ENCODE measurements at regions not wholly inside any gene's neighbourhood (a gene's known extent, or its start where the extent isn't known, plus 50 kb on each side); places are given as distances from the start of the nearest gene placed in this dataset.

GRCh38 chr18:26794230-26795101 is 71.0 kb downstream of the AQP4 start:
- DNase-seq, result no peak

GRCh38 chr18:26792661-26793060 is 72.8 kb downstream of the AQP4 start:
- DNase-seq, result peak; percentile 91

GRCh38 chr18:26791676-26792075 is 73.8 kb downstream of the AQP4 start:
- DNase-seq, result peak; percentile 42

- DNase-seq, result no peak
Measured at GRCh38 chr18:26784599-26784998, 80.9 kb downstream of the AQP4 start.

GRCh38 chr18:26783170-26783569 is 82.3 kb downstream of the AQP4 start:
- DNase-seq, result no peak

- no peak for DNase-seq
Measured at GRCh38 chr18:26780520-26781325, 84.8 kb downstream of the AQP4 start.

GRCh38 chr18:26778054-26778393 is 87.5 kb downstream of the AQP4 start:
- DNase-seq, result no peak

- no peak for DNase-seq
Measured at GRCh38 chr18:26777351-26778053, 88.0 kb downstream of the AQP4 start.

GRCh38 chr18:26772691-26773090 is 92.8 kb downstream of the AQP4 start:
- no peak for DNase-seq

GRCh38 chr18:26771524-26771923 is 94.0 kb downstream of the AQP4 start:
- DNase-seq, result no peak

- DNase-seq, result no peak
Measured at GRCh38 chr18:26768385-26768784, 97.1 kb downstream of the AQP4 start.

GRCh38 chr18:26765498-26765897 is 100.0 kb downstream of the AQP4 start:
- no peak for DNase-seq

- DNase-seq, result no peak
Measured at GRCh38 chr18:26764586-26764985, 100.9 kb downstream of the AQP4 start.

GRCh38 chr18:26764177-26764576 is 101.3 kb downstream of the AQP4 start:
- DNase-seq, result no peak

- DNase-seq, result no peak
Measured at GRCh38 chr18:26763446-26764110, 101.9 kb downstream of the AQP4 start.

GRCh38 chr18:26757263-26758019 is 108.1 kb downstream of the AQP4 start:
- DNase-seq, result no peak

- DNase-seq, result no peak
Measured at GRCh38 chr18:26756556-26756955, 109.0 kb downstream of the AQP4 start.

- DNase-seq, result peak; percentile 18
Measured at GRCh38 chr18:26746826-26747475, 118.6 kb downstream of the AQP4 start.

GRCh38 chr18:26746398-26746797 is 119.1 kb downstream of the AQP4 start:
- peak; percentile 42 for DNase-seq

GRCh38 chr18:26745288-26746181 is 120.0 kb downstream of the AQP4 start:
- DNase-seq, result no peak
